ENCODE measurements at regions not wholly inside any gene's neighbourhood (a gene's known extent, or its start where the extent isn't known, plus 50 kb on each side); places are given as distances from the start of the nearest gene placed in this dataset.

GRCh38 chr3:177513815-177514610 is 316.7 kb upstream of the TBL1XR1 start:
- Histone ChIP-seq H3K4me1 (ENCODE audit: control insufficient read depth in 1 of 2, insufficient read depth in 2 of 2, low read length in 2 of 2) (peaks cover 9 to 22% of the 10 kb centered on the region in 2 donors), H3K36me3 (ENCODE audit: control insufficient read depth in 1 of 2, insufficient read depth in 2 of 2, low read length in 2 of 2) (no peaks in the 10 kb centered on the region), H3K9me3 (ENCODE audit: control insufficient read depth in 1 of 2, low read length in 2 of 2) (no peaks in the 10 kb centered on the region), H3K27ac (ENCODE audit: low read depth, low read length) (no peak overlapping the region), H3K27me3 (ENCODE audit: control insufficient read depth in 1 of 2, insufficient read depth in 2 of 2, low read length in 2 of 2) (no peaks in the 10 kb centered on the region), H3K4me3 (ENCODE audit: low read depth in 1 of 2, low read length in 2 of 2) (no peak overlapping the region), H3K9ac (ENCODE audit: low read depth in 1 of 2, low read length in 2 of 2) (no peak overlapping the region)

- no peak overlapping the region for H3K4me3 ChIP-seq (ENCODE audit: low read depth in 1 of 2, low read length in 2 of 2)
- H3K9ac ChIP-seq (ENCODE audit: low read depth in 1 of 2, low read length in 2 of 2): no peak overlapping the region
- H3K9me3 ChIP-seq (ENCODE audit: control insufficient read depth in 1 of 2, low read length in 2 of 2): no peaks in the 10 kb centered on the region
- H3K27ac ChIP-seq (ENCODE audit: low read depth, low read length): no peak overlapping the region
- no peaks in the 10 kb centered on the region for H3K36me3 ChIP-seq (ENCODE audit: control insufficient read depth in 1 of 2, insufficient read depth in 2 of 2, low read length in 2 of 2)
- H3K4me1 ChIP-seq (ENCODE audit: control insufficient read depth in 1 of 2, insufficient read depth in 2 of 2, low read length in 2 of 2): peaks cover 6 to 22% of the 10 kb centered on the region in 2 donors
- no peaks in the 10 kb centered on the region for H3K27me3 ChIP-seq (ENCODE audit: control insufficient read depth in 1 of 2, insufficient read depth in 2 of 2, low read length in 2 of 2)
Observed at GRCh38 chr3:177514611-177515499, 317.6 kb upstream of the TBL1XR1 start.

- H3K27ac ChIP-seq (ENCODE audit: low read depth, low read length): no peak overlapping the region
- H3K27me3 ChIP-seq (ENCODE audit: control insufficient read depth in 1 of 2, insufficient read depth in 2 of 2, low read length in 2 of 2): no peaks in the 10 kb centered on the region
- H3K36me3 ChIP-seq (ENCODE audit: control insufficient read depth in 1 of 2, insufficient read depth in 2 of 2, low read length in 2 of 2): no peaks in the 10 kb centered on the region
- H3K4me1 ChIP-seq (ENCODE audit: control insufficient read depth in 1 of 2, insufficient read depth in 2 of 2, low read length in 2 of 2): peaks cover 4 to 16% of the 10 kb centered on the region in 2 donors
- no peak overlapping the region for H3K9ac ChIP-seq (ENCODE audit: low read depth in 1 of 2, low read length in 2 of 2)
- no peaks in the 10 kb centered on the region for H3K9me3 ChIP-seq (ENCODE audit: control insufficient read depth in 1 of 2, low read length in 2 of 2)
- H3K4me3 ChIP-seq (ENCODE audit: low read depth in 1 of 2, low read length in 2 of 2): no peak overlapping the region
Observed at GRCh38 chr3:177515786-177516157, 318.5 kb upstream of the TBL1XR1 start.

GRCh38 chr3:177516158-177517011 is 319.1 kb upstream of the TBL1XR1 start:
- Histone ChIP-seq H3K4me1 (ENCODE audit: control insufficient read depth in 1 of 2, insufficient read depth in 2 of 2, low read length in 2 of 2) (peaks cover 4 to 16% of the 10 kb centered on the region in 2 donors), H3K27me3 (ENCODE audit: control insufficient read depth in 1 of 2, insufficient read depth in 2 of 2, low read length in 2 of 2) (no peaks in the 10 kb centered on the region), H3K36me3 (ENCODE audit: control insufficient read depth in 1 of 2, insufficient read depth in 2 of 2, low read length in 2 of 2) (no peaks in the 10 kb centered on the region), H3K27ac (ENCODE audit: low read depth, low read length) (no peak overlapping the region), H3K9ac (ENCODE audit: low read depth in 1 of 2, low read length in 2 of 2) (no peak overlapping the region), H3K4me3 (ENCODE audit: low read depth in 1 of 2, low read length in 2 of 2) (no peak overlapping the region), H3K9me3 (ENCODE audit: control insufficient read depth in 1 of 2, low read length in 2 of 2) (no peaks in the 10 kb centered on the region)

- no peaks in the 10 kb centered on the region for H3K27me3 ChIP-seq (ENCODE audit: control insufficient read depth in 1 of 2, insufficient read depth in 2 of 2, low read length in 2 of 2)
- H3K4me1 ChIP-seq (ENCODE audit: control insufficient read depth in 1 of 2, insufficient read depth in 2 of 2, low read length in 2 of 2): peaks cover 4 to 13% of the 10 kb centered on the region in 2 donors
- H3K4me3 ChIP-seq (ENCODE audit: low read depth in 1 of 2, low read length in 2 of 2): no peak overlapping the region
- H3K9ac ChIP-seq (ENCODE audit: low read depth in 1 of 2, low read length in 2 of 2): no peak overlapping the region
- no peaks in the 10 kb centered on the region for H3K9me3 ChIP-seq (ENCODE audit: control insufficient read depth in 1 of 2, low read length in 2 of 2)
- H3K36me3 ChIP-seq (ENCODE audit: control insufficient read depth in 1 of 2, insufficient read depth in 2 of 2, low read length in 2 of 2): no peaks in the 10 kb centered on the region
- no peak overlapping the region for H3K27ac ChIP-seq (ENCODE audit: low read depth, low read length)
Observed at GRCh38 chr3:177517906-177518305, 320.6 kb upstream of the TBL1XR1 start.

- no peak overlapping the region for H3K4me3 ChIP-seq (ENCODE audit: low read depth in 1 of 2, low read length in 2 of 2)
- H3K27me3 ChIP-seq (ENCODE audit: control insufficient read depth in 1 of 2, insufficient read depth in 2 of 2, low read length in 2 of 2): no peaks in the 10 kb centered on the region
- H3K27ac ChIP-seq (ENCODE audit: low read depth, low read length): no peak overlapping the region
- H3K4me1 ChIP-seq (ENCODE audit: control insufficient read depth in 1 of 2, insufficient read depth in 2 of 2, low read length in 2 of 2): peaks cover 4 to 12% of the 10 kb centered on the region in 2 donors
- H3K36me3 ChIP-seq (ENCODE audit: control insufficient read depth in 1 of 2, insufficient read depth in 2 of 2, low read length in 2 of 2): no peaks in the 10 kb centered on the region
- no peak overlapping the region for H3K9ac ChIP-seq (ENCODE audit: low read depth in 1 of 2, low read length in 2 of 2)
- no peaks in the 10 kb centered on the region for H3K9me3 ChIP-seq (ENCODE audit: control insufficient read depth in 1 of 2, low read length in 2 of 2)
Observed at GRCh38 chr3:177519588-177519987, 322.3 kb upstream of the TBL1XR1 start.

GRCh38 chr3:177521305-177521704 is 324.0 kb upstream of the TBL1XR1 start:
- no peaks in the 10 kb centered on the region for H3K36me3 ChIP-seq (ENCODE audit: control insufficient read depth in 1 of 2, insufficient read depth in 2 of 2, low read length in 2 of 2)
- no peaks in the 10 kb centered on the region for H3K9me3 ChIP-seq (ENCODE audit: control insufficient read depth in 1 of 2, low read length in 2 of 2)
- H3K4me3 ChIP-seq (ENCODE audit: low read depth in 1 of 2, low read length in 2 of 2): no peak overlapping the region
- H3K9ac ChIP-seq (ENCODE audit: low read depth in 1 of 2, low read length in 2 of 2): no peak overlapping the region
- peaks cover 0 to 6% of the 10 kb centered on the region in 2 donors for H3K4me1 ChIP-seq (ENCODE audit: control insufficient read depth in 1 of 2, insufficient read depth in 2 of 2, low read length in 2 of 2)
- no peaks in the 10 kb centered on the region for H3K27me3 ChIP-seq (ENCODE audit: control insufficient read depth in 1 of 2, insufficient read depth in 2 of 2, low read length in 2 of 2)
- H3K27ac ChIP-seq (ENCODE audit: low read depth, low read length): no peak overlapping the region

GRCh38 chr3:177522051-177522450 is 324.8 kb upstream of the TBL1XR1 start:
- Histone ChIP-seq H3K9ac (ENCODE audit: low read depth in 1 of 2, low read length in 2 of 2) (no peak overlapping the region), H3K9me3 (ENCODE audit: control insufficient read depth in 1 of 2, low read length in 2 of 2) (no peaks in the 10 kb centered on the region), H3K27me3 (ENCODE audit: control insufficient read depth in 1 of 2, insufficient read depth in 2 of 2, low read length in 2 of 2) (no peaks in the 10 kb centered on the region), H3K4me3 (ENCODE audit: low read depth in 1 of 2, low read length in 2 of 2) (no peak overlapping the region), H3K4me1 (ENCODE audit: control insufficient read depth in 1 of 2, insufficient read depth in 2 of 2, low read length in 2 of 2) (peaks cover 0 to 6% of the 10 kb centered on the region in 2 donors), H3K27ac (ENCODE audit: low read depth, low read length) (no peak overlapping the region), H3K36me3 (ENCODE audit: control insufficient read depth in 1 of 2, insufficient read depth in 2 of 2, low read length in 2 of 2) (no peaks in the 10 kb centered on the region)

GRCh38 chr3:177523067-177523675 is 325.9 kb upstream of the TBL1XR1 start:
- Histone ChIP-seq H3K27ac (ENCODE audit: low read depth, low read length) (no peak overlapping the region), H3K27me3 (ENCODE audit: control insufficient read depth in 1 of 2, insufficient read depth in 2 of 2, low read length in 2 of 2) (no peaks in the 10 kb centered on the region), H3K4me3 (ENCODE audit: low read depth in 1 of 2, low read length in 2 of 2) (no peak overlapping the region), H3K9me3 (ENCODE audit: control insufficient read depth in 1 of 2, low read length in 2 of 2) (no peaks in the 10 kb centered on the region), H3K9ac (ENCODE audit: low read depth in 1 of 2, low read length in 2 of 2) (no peak overlapping the region), H3K4me1 (ENCODE audit: control insufficient read depth in 1 of 2, insufficient read depth in 2 of 2, low read length in 2 of 2) (peaks cover 0 to 10% of the 10 kb centered on the region in 2 donors), H3K36me3 (ENCODE audit: control insufficient read depth in 1 of 2, insufficient read depth in 2 of 2, low read length in 2 of 2) (no peaks in the 10 kb centered on the region)

All from duodenal mucosa (tissue), 2 donors.